ENCODE measurements at regions not wholly inside any gene's neighbourhood (a gene's known extent, or its start where the extent isn't known, plus 50 kb on each side); places are given as distances from the start of the nearest gene placed in this dataset.

DNA sequence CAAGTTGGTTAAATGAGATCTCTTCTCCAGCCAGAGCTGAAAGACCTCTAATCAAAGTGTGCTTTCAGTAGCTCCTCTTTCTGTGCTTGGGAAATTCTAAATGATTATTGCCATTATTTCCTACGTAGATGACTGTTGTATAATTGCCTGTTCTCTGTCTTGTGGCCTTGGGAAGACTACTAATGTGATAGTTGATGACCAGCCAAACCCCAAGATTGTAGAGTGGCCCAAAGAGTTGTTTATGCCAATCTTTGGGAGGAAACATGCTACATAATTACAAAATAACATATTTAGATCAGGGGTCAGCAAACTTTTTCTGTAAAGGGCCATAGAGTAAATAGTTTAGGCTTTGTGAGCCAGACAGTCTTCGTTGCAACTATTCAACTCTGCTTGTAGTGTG, 135.1 kb upstream of the DIO2 start:
- Histone ChIP-seq H3K4me3 (ENCODE audit: control extremely low read depth in 1 of 5, extremely low read depth in 1 of 5, insufficient read depth in 1 of 5, low read depth in 2 of 5, low read length in 4 of 5) (no peak overlapping the region), H3K27me3 (replicated peaks in 1 of 4; ENCODE audit: control extremely low read depth in 1 of 4, control insufficient read depth in 3 of 4, insufficient read depth in 4 of 4, low read length in 3 of 4) (no peaks in the 10 kb centered on the region), H3K4me1 (ENCODE audit: control insufficient read depth in 2 of 2, insufficient read depth in 2 of 2, low read length in 2 of 2) (no peaks in the 10 kb centered on the region), H3K79me2 (ENCODE audit: control insufficient read depth, insufficient read depth, low read length) (no peaks in the 10 kb centered on the region), H3K9ac (ENCODE audit: low read length) (no peak overlapping the region), H3K36me3 (replicated peaks in 1 of 2; ENCODE audit: control extremely low read depth in 1 of 2, control insufficient read depth in 1 of 2, extremely low read depth in 1 of 2, insufficient read depth in 2 of 2, low read length in 1 of 2) (no peaks in the 10 kb centered on the region), H3K27ac (ENCODE audit: low read length in 2 of 2) (no peak overlapping the region), H3K9me3 (ENCODE audit: control extremely low read depth in 1 of 3, control insufficient read depth in 2 of 3, insufficient read depth in 1 of 3, low read length in 2 of 3) (no peaks in the 10 kb centered on the region), H4K20me1 (ENCODE audit: control insufficient read depth, insufficient read depth, low read length, poor library complexity, severe bottlenecking) (no peaks in the 10 kb centered on the region), H2AFZ (ENCODE audit: insufficient read depth, low read depth, low read length, poor library complexity, severe bottlenecking) (no peak overlapping the region), H3K4me2 (replicated peaks; ENCODE audit: low read depth, low read length, poor library complexity, severe bottlenecking) (no peak overlapping the region)
- ChIA-PET POLR2A (no interaction called here), CTCF (no interaction called here)
- Mint-ChIP-seq H3K9me3 (ENCODE audit: insufficient read depth) (no peaks in the 10 kb centered on the region), H3K27ac (no peak overlapping the region), H3K27me3 (no peaks in the 10 kb centered on the region), H3K4me3 (no peak overlapping the region), H3K4me1 (no peaks in the 10 kb centered on the region)
- intact Hi-C loops (cut with micrococcal nuclease) = no loop called here
- ATAC-seq (ENCODE audit: low read depth) (no peak), DNase-seq (no peak)
- TF ChIP-seq EZH2 (IDR thresholded peaks at IDR 0.05; ENCODE audit: borderline replicate concordance, insufficient read depth, low read depth, low read length, poor library complexity, severe bottlenecking) = no peak
- TF ChIP-seq, protein P1, sequence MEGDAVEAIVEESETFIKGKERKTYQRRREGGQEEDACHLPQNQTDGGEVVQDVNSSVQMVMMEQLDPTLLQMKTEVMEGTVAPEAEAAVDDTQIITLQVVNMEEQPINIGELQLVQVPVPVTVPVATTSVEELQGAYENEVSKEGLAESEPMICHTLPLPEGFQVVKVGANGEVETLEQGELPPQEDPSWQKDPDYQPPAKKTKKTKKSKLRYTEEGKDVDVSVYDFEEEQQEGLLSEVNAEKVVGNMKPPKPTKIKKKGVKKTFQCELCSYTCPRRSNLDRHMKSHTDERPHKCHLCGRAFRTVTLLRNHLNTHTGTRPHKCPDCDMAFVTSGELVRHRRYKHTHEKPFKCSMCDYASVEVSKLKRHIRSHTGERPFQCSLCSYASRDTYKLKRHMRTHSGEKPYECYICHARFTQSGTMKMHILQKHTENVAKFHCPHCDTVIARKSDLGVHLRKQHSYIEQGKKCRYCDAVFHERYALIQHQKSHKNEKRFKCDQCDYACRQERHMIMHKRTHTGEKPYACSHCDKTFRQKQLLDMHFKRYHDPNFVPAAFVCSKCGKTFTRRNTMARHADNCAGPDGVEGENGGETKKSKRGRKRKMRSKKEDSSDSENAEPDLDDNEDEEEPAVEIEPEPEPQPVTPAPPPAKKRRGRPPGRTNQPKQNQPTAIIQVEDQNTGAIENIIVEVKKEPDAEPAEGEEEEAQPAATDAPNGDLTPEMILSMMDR (IDR thresholded peaks at IDR 0.05) = no peak
- WGBS (ENCODE audit: insufficient coverage) = 67% methylated on average over 1 of the region's 2 CpGs

GRCh38 chr14:80344208-80344607, 132.9 kb upstream of the DIO2 start:
- DNase-seq (no peak), ATAC-seq (ENCODE audit: low read depth) (no peak)
- ChIA-PET CTCF (no interaction called here), POLR2A (no interaction called here)
- intact Hi-C loops (cut with micrococcal nuclease) = no loop called here
- TF ChIP-seq, protein P1 (IDR thresholded peaks at IDR 0.05) = no peak
- no peak for TF ChIP-seq EZH2 (IDR thresholded peaks at IDR 0.05; ENCODE audit: borderline replicate concordance, insufficient read depth, low read depth, low read length, poor library complexity, severe bottlenecking)
- no peak overlapping the region for H3K4me3 ChIP-seq (ENCODE audit: control extremely low read depth in 1 of 5, extremely low read depth in 1 of 5, insufficient read depth in 1 of 5, low read depth in 2 of 5, low read length in 4 of 5)
- H3K27ac ChIP-seq (ENCODE audit: low read length in 2 of 2) = no peak overlapping the region
- no peaks in the 10 kb centered on the region for H3K9me3 ChIP-seq (ENCODE audit: control extremely low read depth in 1 of 3, control insufficient read depth in 2 of 3, insufficient read depth in 1 of 3, low read length in 2 of 3)
- no peaks in the 10 kb centered on the region for H3K4me1 Mint-ChIP-seq
- H3K9me3 Mint-ChIP-seq (ENCODE audit: insufficient read depth) = no peaks in the 10 kb centered on the region
- no peaks in the 10 kb centered on the region for H3K27me3 Mint-ChIP-seq
- no peaks in the 10 kb centered on the region for H4K20me1 ChIP-seq (ENCODE audit: control insufficient read depth, insufficient read depth, low read length, poor library complexity, severe bottlenecking)
- H2AFZ ChIP-seq (ENCODE audit: insufficient read depth, low read depth, low read length, poor library complexity, severe bottlenecking) = no peak overlapping the region
- H3K27ac Mint-ChIP-seq = no peak overlapping the region
- H3K4me3 Mint-ChIP-seq = no peak overlapping the region
- H3K4me1 ChIP-seq (ENCODE audit: control insufficient read depth in 2 of 2, insufficient read depth in 2 of 2, low read length in 2 of 2) = no peaks in the 10 kb centered on the region
- no peak overlapping the region for H3K4me2 ChIP-seq (replicated peaks; ENCODE audit: low read depth, low read length, poor library complexity, severe bottlenecking)
- no peaks in the 10 kb centered on the region for H3K79me2 ChIP-seq (ENCODE audit: control insufficient read depth, insufficient read depth, low read length)
- no peaks in the 10 kb centered on the region for H3K27me3 ChIP-seq (replicated peaks in 1 of 4; ENCODE audit: control extremely low read depth in 1 of 4, control insufficient read depth in 3 of 4, insufficient read depth in 4 of 4, low read length in 3 of 4)
- no peaks in the 10 kb centered on the region for H3K36me3 ChIP-seq (replicated peaks in 1 of 2; ENCODE audit: control extremely low read depth in 1 of 2, control insufficient read depth in 1 of 2, extremely low read depth in 1 of 2, insufficient read depth in 2 of 2, low read length in 1 of 2)
- no peak overlapping the region for H3K9ac ChIP-seq (ENCODE audit: low read length)
- no CpG with 5 or more reads among the region's 1 CpG for WGBS (ENCODE audit: insufficient coverage)
